SJSA1 (cell line): ENCODE measurements at regions not wholly inside any gene's neighbourhood (a gene's known extent, or its start where the extent isn't known, plus 50 kb on each side); places are given as distances from the start of the nearest gene placed in this dataset.

Experiments
- DNase-seq, 2 experiments: peaks; one replicate each; pipeline ENCODE4 v3.0.0-alpha.2; 2015 to 2020; ENCODE audit warnings: low spot score in 2 of 2, low read depth in 1 of 2
- H3K27ac ChIP-seq: fragments of 250-450 bp; sonication (Bioruptor Pico); 2 replicates; pipeline ENCODE4 v1.5.1; 2020; ENCODE audit warnings: mild to moderate bottlenecking, moderate library complexity
- H3K27me3 ChIP-seq: fragments of 250-450 bp; sonication (Bioruptor Pico); replicated peaks from 2 replicates; pipeline ENCODE4 v1.5.1; 2020; ENCODE audit warnings: mild to moderate bottlenecking, moderate library complexity
- H3K36me3 ChIP-seq: fragments of 250-450 bp; sonication (Bioruptor Pico); 2 replicates; pipeline ENCODE4 v1.5.1; 2020; ENCODE audit warnings: mild to moderate bottlenecking
- H3K4me1 ChIP-seq: fragments of 250-450 bp; sonication (Bioruptor Pico); replicated peaks from 2 replicates; pipeline ENCODE4 v1.6.1; 2021; ENCODE audit warnings: mild to moderate bottlenecking
- H3K4me3 ChIP-seq: fragments of 250-450 bp; sonication (Bioruptor Pico); 2 replicates; pipeline ENCODE4 v1.5.1; 2020; ENCODE audit warnings: mild to moderate bottlenecking
- H3K9me3 ChIP-seq: fragments of 250-450 bp; sonication (Bioruptor Pico); replicated peaks from 2 replicates; pipeline ENCODE4 v1.5.1; 2020; ENCODE audit warnings: mild to moderate bottlenecking

- H3K27me3 ChIP-seq: no peaks in the 10 kb centered on the region
- H3K4me1 ChIP-seq: no peaks in the 10 kb centered on the region
- no peaks in the 10 kb centered on the region for H3K36me3 ChIP-seq
- no peak for DNase-seq
- no peak overlapping the region for H3K27ac ChIP-seq
- 0 out of 2 replicates have a peak, but pooled peaks cover 5% of the 10 kb centered on the region for H3K9me3 ChIP-seq
- no peak overlapping the region for H3K4me3 ChIP-seq
These were observed 385.6 kb upstream of the LRRC4C start for GRCh38 chr11:41845066-41845465.

- Histone ChIP-seq H3K4me3 (no peak overlapping the region), H3K27ac (no peak overlapping the region)
These were observed 388.9 kb upstream of the LRRC4C start for GRCh38 chr11:41848349-41848748.

GRCh38 chr11:41849250-41849649 is 389.8 kb upstream of the LRRC4C start:
- Histone ChIP-seq H3K4me3 (no peak overlapping the region), H3K27ac (no peak overlapping the region), H3K9me3 (no peaks in the 10 kb centered on the region), H3K27me3 (no peaks in the 10 kb centered on the region), H3K36me3 (no peaks in the 10 kb centered on the region), H3K4me1 (no peaks in the 10 kb centered on the region)
- DNase-seq: no peak

More at GRCh38 chr11:41848349-41848748, 388.9 kb upstream of the LRRC4C start:
- Histone ChIP-seq H3K36me3 (no peaks in the 10 kb centered on the region), H3K4me1 (no peaks in the 10 kb centered on the region), H3K27me3 (no peaks in the 10 kb centered on the region), H3K9me3 (0 out of 2 replicates have a peak, but pooled peaks cover under 1% of the 10 kb centered on the region)
- no peak for DNase-seq

GRCh38 chr11:41851743-41852142 is 392.3 kb upstream of the LRRC4C start:
- Histone ChIP-seq H3K9me3 (no peaks in the 10 kb centered on the region), H3K27me3 (no peaks in the 10 kb centered on the region), H3K27ac (no peak overlapping the region), H3K4me3 (no peak overlapping the region), H3K36me3 (no peaks in the 10 kb centered on the region), H3K4me1 (no peaks in the 10 kb centered on the region)
- DNase-seq: no peak

- H3K4me1 ChIP-seq: no peaks in the 10 kb centered on the region
- no peak for DNase-seq
- H3K4me3 ChIP-seq: no peak overlapping the region
- H3K36me3 ChIP-seq: no peaks in the 10 kb centered on the region
- H3K27me3 ChIP-seq: no peaks in the 10 kb centered on the region
- H3K9me3 ChIP-seq: no peaks in the 10 kb centered on the region
- H3K27ac ChIP-seq: no peak overlapping the region
These were observed 402.4 kb upstream of the LRRC4C start for GRCh38 chr11:41861838-41862237.

- H3K4me1 ChIP-seq: no peaks in the 10 kb centered on the region
- H3K27me3 ChIP-seq: no peaks in the 10 kb centered on the region
- H3K4me3 ChIP-seq: no peak overlapping the region
- H3K9me3 ChIP-seq: peaks cover 3% of the 10 kb centered on the region; the same call in 1 of the 2 replicates
- DNase-seq: no peak
- H3K36me3 ChIP-seq: no peaks in the 10 kb centered on the region
- H3K27ac ChIP-seq: no peak overlapping the region
These were observed 407.1 kb upstream of the LRRC4C start for GRCh38 chr11:41866525-41866924.

- H3K27ac ChIP-seq: no peak overlapping the region
- H3K4me3 ChIP-seq: no peak overlapping the region
- peaks cover 4% of the 10 kb centered on the region; the same call in 1 of the 2 replicates for H3K9me3 ChIP-seq
- H3K27me3 ChIP-seq: no peaks in the 10 kb centered on the region
- no peaks in the 10 kb centered on the region for H3K4me1 ChIP-seq
- DNase-seq: no peak
- no peaks in the 10 kb centered on the region for H3K36me3 ChIP-seq
These were observed 409.2 kb upstream of the LRRC4C start for GRCh38 chr11:41868606-41869005.

- H3K27ac ChIP-seq: no peak overlapping the region
- no peak for DNase-seq
These were observed 413.0 kb upstream of the LRRC4C start for GRCh38 chr11:41872426-41872825.

GRCh38 chr11:41872870-41873269 is 413.4 kb upstream of the LRRC4C start:
- Histone ChIP-seq H3K27me3 (no peaks in the 10 kb centered on the region), H3K4me1 (peaks cover 1% of the 10 kb centered on the region)

More at GRCh38 chr11:41872426-41872825, 413.0 kb upstream of the LRRC4C start:
- H3K27me3 ChIP-seq: no peaks in the 10 kb centered on the region
- no peak overlapping the region for H3K4me3 ChIP-seq
- no peaks in the 10 kb centered on the region for H3K36me3 ChIP-seq
- H3K9me3 ChIP-seq: peaks cover 5% of the 10 kb centered on the region; the same call in 1 of the 2 replicates
- H3K4me1 ChIP-seq: no peaks in the 10 kb centered on the region

GRCh38 chr11:41878095-41878494 is 418.6 kb upstream of the LRRC4C start:
- Histone ChIP-seq H3K9me3 (peaks cover 2% of the 10 kb centered on the region; the same call in 1 of the 2 replicates), H3K36me3 (no peaks in the 10 kb centered on the region), H3K4me1 (peaks cover 25% of the 10 kb centered on the region), H3K27ac (peak overlapping the region; percentile 95), H3K27me3 (no peaks in the 10 kb centered on the region), H3K4me3 (no peak overlapping the region)
- DNase-seq: peak in 1 of 2 experiments; percentile 51

More at GRCh38 chr11:41872870-41873269, 413.4 kb upstream of the LRRC4C start:
- Histone ChIP-seq H3K27ac (no peak overlapping the region), H3K36me3 (no peaks in the 10 kb centered on the region), H3K9me3 (peaks cover 5% of the 10 kb centered on the region; the same call in 1 of the 2 replicates), H3K4me3 (no peak overlapping the region)
- no peak for DNase-seq

- H3K36me3 ChIP-seq: no peaks in the 10 kb centered on the region
- no peaks in the 10 kb centered on the region; the same call in 1 of the 2 replicates for H3K9me3 ChIP-seq
- peak overlapping the region; percentile 95 for H3K27ac ChIP-seq
- no peak overlapping the region for H3K4me3 ChIP-seq
- peaks cover 25% of the 10 kb centered on the region for H3K4me1 ChIP-seq
- peak; percentile 75 to 94 for DNase-seq
- no peaks in the 10 kb centered on the region for H3K27me3 ChIP-seq
These were observed 419.8 kb upstream of the LRRC4C start for GRCh38 chr11:41879214-41879613.

GRCh38 chr11:41895081-41895480 is 435.6 kb upstream of the LRRC4C start:
- Histone ChIP-seq H3K36me3 (no peaks in the 10 kb centered on the region), H3K9me3 (no peaks in the 10 kb centered on the region), H3K27ac (no peak overlapping the region), H3K27me3 (no peaks in the 10 kb centered on the region), H3K4me3 (no peak overlapping the region), H3K4me1 (no peaks in the 10 kb centered on the region)
- no peak for DNase-seq

- H3K4me1 ChIP-seq: no peaks in the 10 kb centered on the region
- DNase-seq: peak in 1 of 2 experiments; percentile 9
- no peak overlapping the region for H3K4me3 ChIP-seq
- H3K9me3 ChIP-seq: no peaks in the 10 kb centered on the region; the same call in 1 of the 2 replicates
- no peak overlapping the region for H3K27ac ChIP-seq
- no peaks in the 10 kb centered on the region for H3K27me3 ChIP-seq
- H3K36me3 ChIP-seq: no peaks in the 10 kb centered on the region
These were observed 438.5 kb upstream of the LRRC4C start for GRCh38 chr11:41897991-41898390.

- no peaks in the 10 kb centered on the region for H3K36me3 ChIP-seq
- no peaks in the 10 kb centered on the region for H3K4me1 ChIP-seq
- H3K27ac ChIP-seq: no peak overlapping the region
- H3K4me3 ChIP-seq: no peak overlapping the region
- H3K9me3 ChIP-seq: peaks cover 3% of the 10 kb centered on the region; the same call in 1 of the 2 replicates
- no peak for DNase-seq
- H3K27me3 ChIP-seq: no peaks in the 10 kb centered on the region
These were observed 458.4 kb upstream of the LRRC4C start for GRCh38 chr11:41917900-41918299.

GRCh38 chr11:41920374-41920773 is 460.9 kb upstream of the LRRC4C start:
- Histone ChIP-seq H3K27me3 (no peaks in the 10 kb centered on the region), H3K9me3 (peaks cover 5% of the 10 kb centered on the region; the same call in 1 of the 2 replicates), H3K27ac (no peak overlapping the region), H3K4me3 (no peak overlapping the region), H3K4me1 (no peaks in the 10 kb centered on the region), H3K36me3 (no peaks in the 10 kb centered on the region)
- DNase-seq: no peak
